ENCODE measurements at regions not wholly inside any gene's neighbourhood (a gene's known extent, or its start where the extent isn't known, plus 50 kb on each side); places are given as distances from the start of the nearest gene placed in this dataset.

GRCh38 chr2:120559401-120559800 is 176.3 kb upstream of the GLI2 start:
- no peaks in the 10 kb centered on the region for H3F3A ChIP-seq (ENCODE audit: insufficient read depth, low read length)
- no peaks in the 10 kb centered on the region for H3K36me3 ChIP-seq (ENCODE audit: insufficient read depth, low read length)
- TF ChIP-seq CTCF (IDR thresholded peaks at IDR 0.05; ENCODE audit: low read length): no peak
- no peak for TF ChIP-seq EZH2 (IDR thresholded peaks at IDR 0.05; ENCODE audit: borderline replicate concordance, low read length)
- no peak overlapping the region for H3K4me3 ChIP-seq (ENCODE audit: low read depth, low read length, poor library complexity, severe bottlenecking)
- no peaks in the 10 kb centered on the region for H3K4me1 ChIP-seq (ENCODE audit: insufficient read depth, low read length, severe bottlenecking)
- no peak overlapping the region for H3K4me2 ChIP-seq (ENCODE audit: low read length)
- H2AFZ ChIP-seq (ENCODE audit: low read length): no peak overlapping the region
- 0 out of 2 replicates have a peak, but pooled peaks cover 4% of the 10 kb centered on the region for H3K27me3 ChIP-seq (ENCODE audit: insufficient read depth, low read length)
- H3K9me2 ChIP-seq (ENCODE audit: low read depth, low read length): no peaks in the 10 kb centered on the region
- H3K9me3 ChIP-seq (ENCODE audit: low read length): no peaks in the 10 kb centered on the region
- H3K27ac ChIP-seq (ENCODE audit: low read depth, low read length, poor library complexity, severe bottlenecking): no peak overlapping the region
- no peak overlapping the region for H3K9ac ChIP-seq (ENCODE audit: low read length)
- no peaks in the 10 kb centered on the region for H3K79me2 ChIP-seq (ENCODE audit: insufficient read depth, low read length)
- H4K20me1 ChIP-seq (ENCODE audit: insufficient read depth, low read length): no peaks in the 10 kb centered on the region

DNA sequence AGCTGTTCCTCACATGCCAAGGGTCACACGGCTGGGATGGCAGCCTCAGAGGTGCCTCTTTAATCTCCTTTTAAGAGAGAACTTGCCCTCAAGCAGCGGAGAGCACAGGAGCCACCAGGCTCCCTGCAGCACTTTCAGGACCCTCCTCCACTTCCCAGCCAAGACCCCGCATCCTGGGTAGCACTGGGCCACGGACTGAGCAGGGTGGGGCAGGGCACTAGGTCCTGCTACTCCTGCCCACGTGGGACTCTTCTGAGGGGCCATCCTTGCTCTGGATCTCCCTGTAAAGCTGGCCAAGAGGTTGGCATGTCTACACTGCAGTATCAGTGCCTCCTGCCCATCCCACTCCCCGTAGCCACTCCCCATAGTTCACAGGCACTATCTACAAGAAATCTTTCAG is 175.3 kb upstream of the GLI2 start:
- no peaks in the 10 kb centered on the region for H3K36me3 ChIP-seq (ENCODE audit: insufficient read depth, low read length)
- no peaks in the 10 kb centered on the region for H4K20me1 ChIP-seq (ENCODE audit: insufficient read depth, low read length)
- no peak for TF ChIP-seq EZH2 (IDR thresholded peaks at IDR 0.05; ENCODE audit: borderline replicate concordance, low read length)
- TF ChIP-seq CTCF (IDR thresholded peaks at IDR 0.05; ENCODE audit: low read length): no peak
- no peak overlapping the region for H2AFZ ChIP-seq (ENCODE audit: low read length)
- H3K4me2 ChIP-seq (ENCODE audit: low read length): no peak overlapping the region
- no peaks in the 10 kb centered on the region for H3F3A ChIP-seq (ENCODE audit: insufficient read depth, low read length)
- peaks cover 4% of the 10 kb centered on the region; the same call in 1 of the 2 replicates for H3K27me3 ChIP-seq (ENCODE audit: insufficient read depth, low read length)
- no peak overlapping the region for H3K27ac ChIP-seq (ENCODE audit: low read depth, low read length, poor library complexity, severe bottlenecking)
- no peak overlapping the region for H3K4me3 ChIP-seq (ENCODE audit: low read depth, low read length, poor library complexity, severe bottlenecking)
- no peaks in the 10 kb centered on the region for H3K9me2 ChIP-seq (ENCODE audit: low read depth, low read length)
- H3K4me1 ChIP-seq (ENCODE audit: insufficient read depth, low read length, severe bottlenecking): no peaks in the 10 kb centered on the region
- H3K79me2 ChIP-seq (ENCODE audit: insufficient read depth, low read length): no peaks in the 10 kb centered on the region
- H3K9me3 ChIP-seq (ENCODE audit: low read length): no peaks in the 10 kb centered on the region
- no peak overlapping the region for H3K9ac ChIP-seq (ENCODE audit: low read length)

GRCh38 chr2:120561379-120562035 is 174.2 kb upstream of the GLI2 start:
- Histone ChIP-seq H3K9ac (ENCODE audit: low read length) (no peak overlapping the region), H3K36me3 (ENCODE audit: insufficient read depth, low read length) (no peaks in the 10 kb centered on the region), H3K4me3 (ENCODE audit: low read depth, low read length, poor library complexity, severe bottlenecking) (no peak overlapping the region), H2AFZ (ENCODE audit: low read length) (no peak overlapping the region), H3F3A (ENCODE audit: insufficient read depth, low read length) (no peaks in the 10 kb centered on the region), H3K9me3 (ENCODE audit: low read length) (no peaks in the 10 kb centered on the region), H3K79me2 (ENCODE audit: insufficient read depth, low read length) (no peaks in the 10 kb centered on the region), H4K20me1 (ENCODE audit: insufficient read depth, low read length) (no peaks in the 10 kb centered on the region), H3K27me3 (ENCODE audit: insufficient read depth, low read length) (peaks cover 4% of the 10 kb centered on the region; the same call in 1 of the 2 replicates), H3K27ac (ENCODE audit: low read depth, low read length, poor library complexity, severe bottlenecking) (no peak overlapping the region), H3K9me2 (ENCODE audit: low read depth, low read length) (no peaks in the 10 kb centered on the region), H3K4me2 (ENCODE audit: low read length) (no peak overlapping the region), H3K4me1 (ENCODE audit: insufficient read depth, low read length, severe bottlenecking) (no peaks in the 10 kb centered on the region)
- no peak for TF ChIP-seq EZH2 (IDR thresholded peaks at IDR 0.05; ENCODE audit: borderline replicate concordance, low read length)
- TF ChIP-seq CTCF (IDR thresholded peaks at IDR 0.05; ENCODE audit: low read length): no peak

Data from OCI-LY1 (cell line).